IMR-90 (cell line): ENCODE measurements at regions not wholly inside any gene's neighbourhood (a gene's known extent, or its start where the extent isn't known, plus 50 kb on each side); places are given as distances from the start of the nearest gene placed in this dataset.

Experiments used
- ATAC-seq: fragments of 200-7000 bp; cut with Tn5 transposase; 2 replicates; pipeline ENCODE4 v1.9.1; 2020; ENCODE audit warnings: low read depth, mild to moderate bottlenecking, moderate library complexity
- BruUV-seq: library from RNA; stranded (reverse); fragments of 400-500 nt; replicated peaks from 2 replicates; lab custom pipeline; 2021; lab: Mats Ljungman, UMichigan
- CTCF ChIA-PET: fragments of 300-600 bp; formaldehyde crosslinking; extraction: SDS; loops from one replicate; lab custom pipeline; 2021; ENCODE audit warnings: antibody characterized with exemption; lab: Yijun Ruan, JAX
- POLR2A ChIA-PET: fragments of 300-600 bp; sonication (Branson Sonifier 250); formaldehyde crosslinking; loops from one replicate; lab custom pipeline; 2022; ENCODE audit warnings: antibody characterized with exemption; ENCODE audit not compliant: unreplicated experiment; lab: Charles Lee
- DNase-seq: peaks from one replicate; pipeline ENCODE4 v3.0.0; 2013
- H2AFZ ChIP-seq: replicated peaks from 2 replicates; pipeline ENCODE3; 2013; ENCODE audit warnings: low read length, mild to moderate bottlenecking; ENCODE audit not compliant: poor library complexity
- H2AK5ac ChIP-seq: 2 replicates; pipeline ENCODE4 v1.6.1; 2013; ENCODE audit warnings: low read depth, low read length, inconsistent platforms
- H2AK9ac ChIP-seq: replicated peaks from 2 replicates; pipeline ENCODE3; 2013; ENCODE audit warnings: mild to moderate bottlenecking, low read depth, low read length, moderate library complexity; ENCODE audit not compliant: poor library complexity
- H2BK120ac ChIP-seq: 2 replicates; pipeline ENCODE4 v1.6.1; 2013; ENCODE audit warnings: low read depth, low read length, inconsistent platforms
- H2BK15ac ChIP-seq: 3 replicates; pipeline ENCODE4 v1.6.1; 2013; ENCODE audit warnings: low read depth, low read length, inconsistent platforms
- H2BK20ac ChIP-seq: 2 replicates; pipeline ENCODE4 v1.6.1; 2013; ENCODE audit warnings: low read depth, mild to moderate bottlenecking, inconsistent platforms, low read length, moderate library complexity
- H2BK5ac ChIP-seq: 2 replicates; pipeline ENCODE4 v1.6.1; 2013; ENCODE audit warnings: mild to moderate bottlenecking, low read depth, low read length, inconsistent platforms; ENCODE audit not compliant: poor library complexity, severe bottlenecking
- H3K14ac ChIP-seq: replicated peaks from 2 replicates; pipeline ENCODE4 v1.6.1; 2013; ENCODE audit warnings: low read depth, low read length, inconsistent platforms
- H3K18ac ChIP-seq: 2 replicates; pipeline ENCODE4 v1.6.1; 2013; ENCODE audit warnings: low read depth, low read length, control low read depth
- H3K23ac ChIP-seq: 2 replicates; pipeline ENCODE4 v1.6.1; 2013; ENCODE audit warnings: low read depth, low read length, inconsistent platforms
- H3K27ac ChIP-seq: 2 replicates; pipeline ENCODE4 v1.5.1; 2013; ENCODE audit warnings: mild to moderate bottlenecking, control low read depth, low read length; ENCODE audit not compliant: insufficient read depth
- H3K27me3 ChIP-seq: 2 replicates; pipeline ENCODE4 v1.6.1; 2013; ENCODE audit warnings: low read length; ENCODE audit not compliant: control insufficient read depth, insufficient read depth
- H3K36me3 ChIP-seq: 2 replicates; pipeline ENCODE4 v1.6.1; 2013; ENCODE audit warnings: low read length, mixed read lengths; ENCODE audit not compliant: control insufficient read depth, insufficient read depth
- H3K4ac ChIP-seq: 2 replicates; pipeline ENCODE4 v1.6.1; 2013; ENCODE audit warnings: low read depth, low read length, inconsistent platforms
- H3K4me1 ChIP-seq: 2 replicates; pipeline ENCODE4 v1.6.1; 2013; ENCODE audit warnings: low read length, mixed read lengths; ENCODE audit not compliant: control insufficient read depth, insufficient read depth
- H3K4me2 ChIP-seq: 2 replicates; pipeline ENCODE4 v1.6.1; 2013; ENCODE audit warnings: low read depth, mild to moderate bottlenecking, control low read depth, low read length, moderate library complexity
- H3K4me3 ChIP-seq: 2 replicates; pipeline ENCODE4 v1.5.1; 2013; ENCODE audit warnings: low read depth, mild to moderate bottlenecking, control low read depth, low read length, moderate library complexity; ENCODE audit not compliant: insufficient read depth
- H3K56ac ChIP-seq: 2 replicates; pipeline ENCODE4 v1.6.1; 2013; ENCODE audit warnings: low read length, inconsistent platforms; ENCODE audit not compliant: insufficient read depth; ENCODE audit errors: extremely low read depth
- H3K79me1 ChIP-seq, 2 experiments: 2 replicates each; pipeline ENCODE4 v1.6.1; 2013; ENCODE audit warnings: low read length in 2 of 2, inconsistent platforms in 1 of 2, low read depth in 1 of 2
- H3K9ac ChIP-seq: 2 replicates; pipeline ENCODE4 v1.6.1; 2013; ENCODE audit warnings: low read depth, low read length, control low read depth
- H3K9me1 ChIP-seq: 2 replicates; pipeline ENCODE4 v1.6.1; 2013; ENCODE audit warnings: low read length, inconsistent platforms; ENCODE audit not compliant: insufficient read depth
- H3K9me3 ChIP-seq: 2 replicates; pipeline ENCODE4 v1.6.1; 2013; ENCODE audit warnings: low read length; ENCODE audit not compliant: control insufficient read depth, insufficient read depth
- H4K20me1 ChIP-seq: 2 replicates; pipeline ENCODE4 v1.6.1; 2013; ENCODE audit warnings: low read length, inconsistent platforms; ENCODE audit not compliant: insufficient read depth
- H4K5ac ChIP-seq: 2 replicates; pipeline ENCODE4 v1.6.1; 2013; ENCODE audit warnings: mild to moderate bottlenecking, low read depth, low read length, control low read depth
- H4K8ac ChIP-seq, 2 experiments: 2 replicates each; pipeline ENCODE4 v1.6.1; 2013; ENCODE audit warnings: low read depth in 2 of 2, low read length in 2 of 2, control low read depth in 1 of 2, inconsistent platforms in 1 of 2
- H4K91ac ChIP-seq: 2 replicates; pipeline ENCODE4 v1.6.1; 2013; ENCODE audit warnings: low read depth, low read length, inconsistent platforms; ENCODE audit not compliant: insufficient read depth
- CHD1 ChIP-seq: IDR thresholded peaks from 2 replicates; pipeline ENCODE4 v1.6.1; 2012; ENCODE audit warnings: low read depth, low read length, improper control_type of control experiment
- FOS ChIP-seq: fragments of 150-350 bp; IDR thresholded peaks from 2 replicates; pipeline ENCODE4 v1.6.1; 2016; ENCODE audit warnings: low read depth, low read length
- MAZ ChIP-seq: IDR thresholded peaks from 2 replicates; pipeline ENCODE4 v1.6.1; 2012; ENCODE audit warnings: low read depth, mild to moderate bottlenecking, low read length, improper control_type of control experiment, moderate library complexity, borderline replicate concordance
- MXI1 ChIP-seq: IDR thresholded peaks from 2 replicates; pipeline ENCODE4 v1.6.1; 2012; ENCODE audit warnings: low read depth, mild to moderate bottlenecking, low read length, moderate library complexity, borderline replicate concordance
- POLR2A ChIP-seq: IDR thresholded peaks from 2 replicates; pipeline ENCODE4 v1.6.1; 2012; ENCODE audit warnings: mild to moderate bottlenecking, low read depth, low read length
- RAD21 ChIP-seq: IDR thresholded peaks from 2 replicates; pipeline ENCODE4 v1.6.1; 2012; ENCODE audit warnings: low read length, improper control_type of control experiment
- RCOR1 ChIP-seq: IDR thresholded peaks from 2 replicates; pipeline ENCODE4 v1.6.1; 2012; ENCODE audit warnings: mild to moderate bottlenecking, low read length, improper control_type of control experiment; ENCODE audit not compliant: insufficient replicate concordance
- RFX5 ChIP-seq: IDR thresholded peaks from 2 replicates; pipeline ENCODE4 v1.8.0; 2012; ENCODE audit warnings: low read depth, mild to moderate bottlenecking, low read length, moderate library complexity
- WGBS, 2 experiments: methylation state at CpG; one replicate each; pipeline versions ENCODE4 v1.1.5 to v1.1.7; 2013; ENCODE audit warnings: missing lambda C conversion rate in 2 of 2; ENCODE audit not compliant: insufficient read length in 1 of 2; ENCODE audit errors: extremely low coverage in 2 of 2; 5-methylcytosine and 5-hydroxymethylcytosine counted together
- dilution Hi-C: fragments of 300-500 bp; cut with HindIII; formaldehyde crosslinking; loops from one replicate; pipeline ENCODE4 v1.14.3; 2018; ENCODE audit warnings: low sequenced_read_pairs; ENCODE audit not compliant: unreplicated experiment
- in situ Hi-C: fragments of 300-500 bp; cut with MboI; formaldehyde crosslinking; loops from 3 replicates; pipeline ENCODE4 v1.14.3; 2019; ENCODE audit warnings: low sequenced_read_pairs, inconsistent platforms, mixed read lengths
- intact Hi-C: fragments of 100-400 bp; cut with micrococcal nuclease; formaldehyde crosslinking; loops from 2 replicates; pipeline ENCODE4 v1.10.0; 2022
- TF ChIP-seq, protein P1 (sequence below): fragments of 150-350 bp; IDR thresholded peaks from 2 replicates; pipeline ENCODE4 v1.6.1; 2016; ENCODE audit warnings: low read depth, mild to moderate bottlenecking, low read length, moderate library complexity, borderline replicate concordance

- Histone ChIP-seq H2AFZ (no peak overlapping the region), H3K56ac (no peak overlapping the region), H3K36me3 (no peaks in the 10 kb centered on the region), H2AK9ac (no peak overlapping the region), H2AK5ac (no peak overlapping the region), H3K27me3 (no peaks in the 10 kb centered on the region; the same call in none of the 2 replicates), H3K9ac (no peak overlapping the region), H3K9me3 (no peaks in the 10 kb centered on the region), H4K8ac (no peak overlapping the region), H3K4me1 (0 out of 2 replicates have a peak, but pooled peaks cover 3% of the 10 kb centered on the region), H3K14ac (no peak overlapping the region), H3K23ac (no peak overlapping the region), H3K18ac (no peak overlapping the region), H4K20me1 (no peaks in the 10 kb centered on the region), H4K5ac (no peak overlapping the region), H2BK120ac (no peak overlapping the region), H2BK5ac (no peak overlapping the region), H3K9me1 (no peaks in the 10 kb centered on the region), H2BK20ac (no peak overlapping the region), H3K4me3 (no peak overlapping the region), H3K4me2 (no peak overlapping the region), H3K27ac (no peak overlapping the region), H3K4ac (no peak overlapping the region), H3K79me1 (no peaks in the 10 kb centered on the region), H2BK15ac (no peak overlapping the region), H4K91ac (no peak overlapping the region)
- intact Hi-C loops (no loop called here), in situ Hi-C loops (no loop called here), dilution Hi-C loops (no loop called here)
- TF ChIP-seq FOS (no peak), MAZ (no peak), MXI1 (no peak), RFX5 (no peak), CHD1 (no peak), RAD21 (no peak), POLR2A (no peak), RCOR1 (no peak)
- TF ChIP-seq, protein P1, sequence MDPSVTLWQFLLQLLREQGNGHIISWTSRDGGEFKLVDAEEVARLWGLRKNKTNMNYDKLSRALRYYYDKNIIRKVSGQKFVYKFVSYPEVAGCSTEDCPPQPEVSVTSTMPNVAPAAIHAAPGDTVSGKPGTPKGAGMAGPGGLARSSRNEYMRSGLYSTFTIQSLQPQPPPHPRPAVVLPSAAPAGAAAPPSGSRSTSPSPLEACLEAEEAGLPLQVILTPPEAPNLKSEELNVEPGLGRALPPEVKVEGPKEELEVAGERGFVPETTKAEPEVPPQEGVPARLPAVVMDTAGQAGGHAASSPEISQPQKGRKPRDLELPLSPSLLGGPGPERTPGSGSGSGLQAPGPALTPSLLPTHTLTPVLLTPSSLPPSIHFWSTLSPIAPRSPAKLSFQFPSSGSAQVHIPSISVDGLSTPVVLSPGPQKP, result no peak
- no peak for ATAC-seq
- no peak for DNase-seq
- no CpG with 5 or more reads among the region's 4 CpGs for WGBS, 2 experiments
- ChIA-PET POLR2A (no interaction called here), CTCF (no interaction called here)
- BruUV-seq, result no TSS peak
Measured at GRCh38 chr3:107962037-107962436, 128.8 kb downstream of the CD47 start.
